ENCODE measurements at regions not wholly inside any gene's neighbourhood (a gene's known extent, or its start where the extent isn't known, plus 50 kb on each side); places are given as distances from the start of the nearest gene placed in this dataset.

DNA sequence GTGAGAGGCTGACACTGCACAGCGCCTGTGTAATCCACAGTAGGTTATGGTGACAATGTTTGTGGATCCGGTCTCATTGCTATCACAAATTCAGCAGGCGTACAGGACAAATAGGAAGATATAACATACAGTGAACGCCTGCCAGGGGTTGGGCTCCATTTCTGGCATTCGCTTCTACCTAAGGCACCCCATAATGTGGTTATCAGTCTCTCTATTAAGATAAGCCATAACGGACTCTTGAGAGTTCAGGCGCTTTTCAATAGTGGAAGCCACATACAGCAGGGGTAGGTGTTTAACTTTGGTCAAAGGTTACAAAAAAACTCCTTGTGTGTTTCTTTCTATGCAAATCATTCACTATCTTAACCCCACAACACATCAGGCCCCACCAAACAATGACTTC, 72.8 kb downstream of the SIPA1L2 start:
- TF ChIP-seq, protein P1, sequence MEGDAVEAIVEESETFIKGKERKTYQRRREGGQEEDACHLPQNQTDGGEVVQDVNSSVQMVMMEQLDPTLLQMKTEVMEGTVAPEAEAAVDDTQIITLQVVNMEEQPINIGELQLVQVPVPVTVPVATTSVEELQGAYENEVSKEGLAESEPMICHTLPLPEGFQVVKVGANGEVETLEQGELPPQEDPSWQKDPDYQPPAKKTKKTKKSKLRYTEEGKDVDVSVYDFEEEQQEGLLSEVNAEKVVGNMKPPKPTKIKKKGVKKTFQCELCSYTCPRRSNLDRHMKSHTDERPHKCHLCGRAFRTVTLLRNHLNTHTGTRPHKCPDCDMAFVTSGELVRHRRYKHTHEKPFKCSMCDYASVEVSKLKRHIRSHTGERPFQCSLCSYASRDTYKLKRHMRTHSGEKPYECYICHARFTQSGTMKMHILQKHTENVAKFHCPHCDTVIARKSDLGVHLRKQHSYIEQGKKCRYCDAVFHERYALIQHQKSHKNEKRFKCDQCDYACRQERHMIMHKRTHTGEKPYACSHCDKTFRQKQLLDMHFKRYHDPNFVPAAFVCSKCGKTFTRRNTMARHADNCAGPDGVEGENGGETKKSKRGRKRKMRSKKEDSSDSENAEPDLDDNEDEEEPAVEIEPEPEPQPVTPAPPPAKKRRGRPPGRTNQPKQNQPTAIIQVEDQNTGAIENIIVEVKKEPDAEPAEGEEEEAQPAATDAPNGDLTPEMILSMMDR (IDR thresholded peaks at IDR 0.05; ENCODE audit: control extremely low read depth, extremely low read depth, low read depth, missing control alignments): no peak
- ChIA-PET POLR2A (no interaction called here), CTCF (interaction anchor here (0.9 to 1.5 kb wide), 4 partner anchors 10 to 29 kb away, joined by 3 to 4 read pairs (median 4); no protein-coding TSS in a partner anchor)
- DNase-seq (ENCODE audit: extremely low spot score): no peak

GRCh38 chr1:232556351-232556750, 73.6 kb downstream of the SIPA1L2 start:
- ChIA-PET CTCF (interaction anchor here (1.4 to 1.5 kb wide), 3 partner anchors 11 to 30 kb away, joined by 3 to 4 read pairs (median 4); no protein-coding TSS in a partner anchor), POLR2A (no interaction called here)
- TF ChIP-seq, protein P1 (IDR thresholded peaks at IDR 0.05; ENCODE audit: control extremely low read depth, extremely low read depth, low read depth, missing control alignments): no peak
- no peak for DNase-seq (ENCODE audit: extremely low spot score)

GRCh38 chr1:232555494-232556210, 74.3 kb downstream of the SIPA1L2 start:
- TF ChIP-seq, protein P1 (IDR thresholded peaks at IDR 0.05; ENCODE audit: control extremely low read depth, extremely low read depth, low read depth, missing control alignments): no peak
- no peak for DNase-seq (ENCODE audit: extremely low spot score)
- POLR2A ChIA-PET: no interaction called here
- CTCF ChIA-PET: interaction anchor here (1.4 to 1.5 kb wide), 3 partner anchors 10 to 31 kb away, joined by 3 to 4 read pairs (median 4); no protein-coding TSS in a partner anchor

- ChIA-PET CTCF (no interaction called here), POLR2A (no interaction called here)
- no peak for DNase-seq (ENCODE audit: extremely low spot score)
- TF ChIP-seq, protein P1 (IDR thresholded peaks at IDR 0.05; ENCODE audit: control extremely low read depth, extremely low read depth, low read depth, missing control alignments): no peak
Observed at GRCh38 chr1:232554409-232554808, 75.5 kb downstream of the SIPA1L2 start.

- ChIA-PET POLR2A (no interaction called here), CTCF (no interaction called here)
- TF ChIP-seq, protein P1 (IDR thresholded peaks at IDR 0.05; ENCODE audit: control extremely low read depth, extremely low read depth, low read depth, missing control alignments): no peak
- no peak for DNase-seq (ENCODE audit: extremely low spot score)
Observed at GRCh38 chr1:232553809-232554208, 76.1 kb downstream of the SIPA1L2 start.

DNA sequence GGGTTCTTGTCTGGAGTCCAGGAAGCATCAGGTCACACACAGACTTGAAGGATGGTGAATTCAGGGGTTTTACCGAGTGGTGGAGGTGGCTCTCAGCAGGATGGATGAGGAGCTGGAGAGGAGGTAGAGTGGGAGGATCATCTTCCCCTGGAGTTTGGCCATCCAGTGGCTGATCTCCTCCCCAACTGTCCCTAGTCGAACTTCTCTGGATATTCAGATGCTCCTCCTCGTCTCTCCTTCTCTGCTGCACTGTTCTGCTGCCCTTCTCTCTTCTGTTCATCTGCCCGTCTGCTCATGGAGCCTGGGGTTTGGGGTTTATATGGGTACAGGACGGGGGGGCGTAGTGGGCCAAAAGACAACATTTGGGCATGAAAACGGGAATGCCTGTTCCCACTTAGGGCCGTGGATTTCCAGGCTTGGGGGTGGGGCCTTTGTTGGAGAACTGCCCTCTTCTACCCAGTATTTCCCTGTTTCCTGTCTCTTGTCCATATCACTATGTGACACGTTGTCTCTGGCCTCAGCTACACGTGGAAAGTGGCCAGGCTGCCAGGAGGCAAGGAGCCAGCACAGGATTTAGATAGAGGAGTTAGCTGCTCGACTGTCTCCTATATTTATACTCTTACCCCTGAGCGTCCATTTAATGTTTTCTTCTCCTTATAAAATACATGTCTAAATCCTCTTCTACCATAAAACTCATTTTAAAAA, 76.7 kb downstream of the SIPA1L2 start:
- ChIA-PET CTCF (no interaction called here), POLR2A (no interaction called here)
- DNase-seq (ENCODE audit: extremely low spot score): no peak
- TF ChIP-seq, protein P1 (IDR thresholded peaks at IDR 0.05; ENCODE audit: control extremely low read depth, extremely low read depth, low read depth, missing control alignments): no peak

All from GM10248 (cell line).